ENCODE measurements at regions not wholly inside any gene's neighbourhood (a gene's known extent, or its start where the extent isn't known, plus 50 kb on each side); places are given as distances from the start of the nearest gene placed in this dataset.

- no peaks in the 10 kb centered on the region for H3K27me3 Mint-ChIP-seq
- H3K4me3 Mint-ChIP-seq: no peak overlapping the region
- no peaks in the 10 kb centered on the region for H3K4me1 Mint-ChIP-seq
- H3K9me3 Mint-ChIP-seq: no peaks in the 10 kb centered on the region
- no peak for DNase-seq
- H3K36me3 Mint-ChIP-seq (ENCODE audit: low read depth): no peaks in the 10 kb centered on the region
- intact Hi-C loops (cut with micrococcal nuclease): no loop called here
- no peak overlapping the region for H3K27ac Mint-ChIP-seq
Observed at GRCh38 chr5:6321078-6321477, 57.3 kb downstream of the MED10 start.

GRCh38 chr5:6319116-6319515 is 59.2 kb downstream of the MED10 start:
- Mint-ChIP-seq H3K27me3 (no peaks in the 10 kb centered on the region), H3K4me3 (no peak overlapping the region), H3K36me3 (ENCODE audit: low read depth) (no peaks in the 10 kb centered on the region), H3K9me3 (no peaks in the 10 kb centered on the region), H3K27ac (no peak overlapping the region), H3K4me1 (no peaks in the 10 kb centered on the region)
- no peak for DNase-seq
- intact Hi-C loops (cut with micrococcal nuclease): no loop called here

- Mint-ChIP-seq H3K4me1 (no peaks in the 10 kb centered on the region), H3K27ac (no peak overlapping the region), H3K27me3 (no peaks in the 10 kb centered on the region), H3K36me3 (ENCODE audit: low read depth) (no peaks in the 10 kb centered on the region), H3K4me3 (no peak overlapping the region), H3K9me3 (no peaks in the 10 kb centered on the region)
- intact Hi-C loops (cut with micrococcal nuclease): no loop called here
- DNase-seq: no peak
Observed at GRCh38 chr5:6317116-6317798, 61.1 kb downstream of the MED10 start.

DNA sequence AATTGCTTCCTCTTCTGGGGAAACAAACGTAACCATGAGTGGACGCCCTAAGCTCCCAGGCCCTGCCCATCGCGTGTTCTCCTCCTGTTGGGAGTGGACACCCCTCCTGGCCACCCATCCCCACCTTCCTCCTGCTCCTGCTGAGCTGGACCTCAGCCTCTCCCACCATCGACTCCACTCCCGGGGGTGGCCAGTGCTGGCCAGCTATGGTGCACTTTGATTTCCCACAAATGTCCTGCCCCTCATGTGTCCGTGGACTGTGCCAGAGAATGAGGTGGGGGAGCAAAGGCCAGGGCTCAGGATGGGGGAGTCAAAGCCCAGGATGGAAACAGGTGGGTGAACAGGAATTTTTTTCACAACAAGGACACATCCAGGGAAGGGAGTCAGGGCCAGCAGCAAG is 62.8 kb downstream of the MED10 start:
- no peak overlapping the region for H3K4me3 Mint-ChIP-seq
- DNase-seq: no peak
- no peak overlapping the region for H3K27ac Mint-ChIP-seq
- no peaks in the 10 kb centered on the region for H3K27me3 Mint-ChIP-seq
- no peaks in the 10 kb centered on the region for H3K36me3 Mint-ChIP-seq (ENCODE audit: low read depth)
- H3K4me1 Mint-ChIP-seq: no peaks in the 10 kb centered on the region
- no peaks in the 10 kb centered on the region for H3K9me3 Mint-ChIP-seq
- intact Hi-C loops (cut with micrococcal nuclease): no loop called here

DNA sequence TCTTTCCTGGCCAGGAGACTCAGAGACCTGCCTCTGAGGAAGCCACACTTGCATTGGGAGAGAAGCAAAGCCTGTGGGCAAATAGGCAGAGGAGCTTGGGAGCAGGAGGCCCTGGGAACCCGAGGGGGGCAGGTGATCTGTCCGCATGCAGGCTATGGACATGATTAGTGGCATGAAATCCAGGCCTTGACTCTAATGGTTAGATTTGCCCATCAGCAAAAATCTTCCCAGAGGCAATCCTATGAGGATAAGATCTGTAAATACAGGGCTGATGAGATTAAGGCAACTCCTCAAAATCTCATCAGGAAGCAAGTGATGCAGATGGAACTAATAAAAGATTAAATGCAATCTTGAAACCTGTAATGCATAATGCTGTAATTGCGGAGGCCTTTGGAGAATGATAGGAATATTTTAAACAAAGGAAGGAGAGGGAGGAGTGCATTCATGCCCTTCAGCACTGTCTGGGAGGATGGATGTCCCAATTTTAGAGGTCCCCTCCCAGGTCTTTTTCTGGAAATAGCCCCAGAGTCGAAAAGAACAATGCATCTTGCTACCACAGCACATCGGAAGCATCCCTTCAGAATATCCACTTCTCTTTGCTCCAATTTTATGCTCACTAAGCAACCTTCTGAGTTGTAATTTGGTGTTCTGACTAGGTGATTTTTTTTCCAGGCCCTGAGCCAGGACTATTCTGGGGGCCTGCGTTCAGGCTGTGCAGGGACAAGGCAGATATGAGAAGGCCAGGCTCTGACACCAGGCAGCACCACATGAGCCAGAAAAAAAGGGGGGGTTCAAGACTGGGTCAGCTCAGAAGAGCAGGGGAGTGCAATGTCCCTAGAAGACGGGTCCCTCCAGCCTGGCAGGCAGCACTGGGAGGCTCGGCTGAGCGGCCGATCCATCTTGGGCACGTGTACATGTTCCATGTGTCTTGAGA is 66.5 kb downstream of the MED10 start:
- no peak overlapping the region for H3K4me3 Mint-ChIP-seq
- DNase-seq: no peak
- H3K27me3 Mint-ChIP-seq: no peaks in the 10 kb centered on the region
- H3K4me1 Mint-ChIP-seq: no peaks in the 10 kb centered on the region
- no peaks in the 10 kb centered on the region for H3K9me3 Mint-ChIP-seq
- intact Hi-C loops (cut with micrococcal nuclease): no loop called here
- H3K27ac Mint-ChIP-seq: no peak overlapping the region
- no peaks in the 10 kb centered on the region for H3K36me3 Mint-ChIP-seq (ENCODE audit: low read depth)

DNA sequence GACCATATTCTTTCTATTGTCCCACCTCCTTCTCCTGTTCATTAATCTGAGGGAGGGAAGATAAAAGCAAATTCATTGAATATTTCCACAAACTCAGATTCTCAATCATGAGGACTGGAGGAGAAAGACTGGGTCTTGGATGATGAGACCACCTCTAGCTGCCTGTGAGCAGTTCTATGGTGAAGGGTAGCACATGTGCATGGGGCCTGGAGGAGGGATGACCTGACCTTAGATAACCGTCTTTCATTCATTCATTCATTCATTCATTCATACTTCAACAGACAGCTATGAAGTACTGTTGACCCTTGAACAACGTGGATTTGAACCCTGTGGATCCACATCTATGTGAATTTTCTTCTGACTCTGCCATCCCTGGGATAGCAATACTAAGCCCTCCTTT is 68.4 kb downstream of the MED10 start:
- Mint-ChIP-seq H3K4me1 (no peaks in the 10 kb centered on the region), H3K36me3 (ENCODE audit: low read depth) (no peaks in the 10 kb centered on the region), H3K9me3 (no peaks in the 10 kb centered on the region), H3K4me3 (no peak overlapping the region), H3K27me3 (no peaks in the 10 kb centered on the region), H3K27ac (no peak overlapping the region)
- intact Hi-C loops (cut with micrococcal nuclease): no loop called here
- no peak for DNase-seq

DNA sequence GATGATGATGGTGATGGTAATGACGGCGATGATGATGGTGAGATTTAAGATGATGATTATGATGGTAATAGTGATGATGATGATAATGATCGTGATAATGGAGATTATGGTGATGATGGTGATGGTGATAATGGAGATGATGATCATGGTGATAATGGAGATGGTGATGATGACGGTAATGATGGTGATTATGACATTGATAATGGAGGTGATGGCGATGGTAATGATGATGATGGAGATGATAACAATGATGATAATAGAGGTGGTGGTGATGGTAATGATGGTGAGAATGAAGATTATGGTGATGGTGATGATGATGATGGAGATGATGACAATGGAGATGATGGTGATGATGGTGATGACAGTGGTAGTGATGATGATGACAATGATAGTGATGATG is 69.7 kb downstream of the MED10 start:
- no peak overlapping the region for H3K4me3 Mint-ChIP-seq
- H3K36me3 Mint-ChIP-seq (ENCODE audit: low read depth): no peaks in the 10 kb centered on the region
- H3K27ac Mint-ChIP-seq: no peak overlapping the region
- intact Hi-C loops (cut with micrococcal nuclease): no loop called here
- H3K4me1 Mint-ChIP-seq: no peaks in the 10 kb centered on the region
- no peaks in the 10 kb centered on the region for H3K27me3 Mint-ChIP-seq
- H3K9me3 Mint-ChIP-seq: no peaks in the 10 kb centered on the region
- DNase-seq: no peak

GRCh38 chr5:6307304-6307703 is 71.0 kb downstream of the MED10 start:
- H3K36me3 Mint-ChIP-seq (ENCODE audit: low read depth): no peaks in the 10 kb centered on the region
- no peak for DNase-seq
- no peaks in the 10 kb centered on the region for H3K27me3 Mint-ChIP-seq
- no peak overlapping the region for H3K27ac Mint-ChIP-seq
- no peak overlapping the region for H3K4me3 Mint-ChIP-seq
- H3K9me3 Mint-ChIP-seq: no peaks in the 10 kb centered on the region
- intact Hi-C loops (cut with micrococcal nuclease): no loop called here
- H3K4me1 Mint-ChIP-seq: no peaks in the 10 kb centered on the region

GRCh38 chr5:6305853-6306252 is 72.5 kb downstream of the MED10 start:
- intact Hi-C loops (cut with micrococcal nuclease): no loop called here

GRCh38 chr5:6302684-6303083 is 75.7 kb downstream of the MED10 start:
- intact Hi-C loops (cut with micrococcal nuclease): no loop called here
- H3K27ac Mint-ChIP-seq: no peak overlapping the region
- no peaks in the 10 kb centered on the region for H3K36me3 Mint-ChIP-seq (ENCODE audit: low read depth)
- no peaks in the 10 kb centered on the region for H3K4me1 Mint-ChIP-seq
- H3K27me3 Mint-ChIP-seq: no peaks in the 10 kb centered on the region
- H3K4me3 Mint-ChIP-seq: no peak overlapping the region
- no peak for DNase-seq
- H3K9me3 Mint-ChIP-seq: no peaks in the 10 kb centered on the region

More at GRCh38 chr5:6305853-6306252, 72.5 kb downstream of the MED10 start:
- no peaks in the 10 kb centered on the region for H3K27me3 Mint-ChIP-seq
- DNase-seq: no peak
- H3K36me3 Mint-ChIP-seq (ENCODE audit: low read depth): no peaks in the 10 kb centered on the region
- H3K4me1 Mint-ChIP-seq: no peaks in the 10 kb centered on the region
- H3K9me3 Mint-ChIP-seq: no peaks in the 10 kb centered on the region
- no peak overlapping the region for H3K27ac Mint-ChIP-seq
- no peak overlapping the region for H3K4me3 Mint-ChIP-seq

DNA sequence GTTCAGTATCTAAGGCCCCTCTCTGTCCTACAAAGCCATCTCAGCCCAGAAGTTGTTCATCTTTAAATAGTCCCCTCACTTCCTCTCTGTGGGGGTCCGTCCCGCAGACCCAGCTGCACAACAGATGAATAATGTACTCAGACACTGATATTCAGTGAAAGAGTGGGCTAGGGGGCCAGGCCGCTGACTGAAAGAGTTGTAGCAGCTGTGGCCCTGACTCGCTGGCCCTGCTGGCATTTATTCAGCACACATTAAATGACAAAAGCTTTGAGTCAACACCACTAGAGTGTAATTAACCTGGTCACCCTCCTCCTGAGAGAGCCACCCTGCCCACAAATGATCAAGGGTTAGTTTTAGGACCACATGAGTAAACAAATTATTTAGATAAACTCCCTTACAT is 76.3 kb downstream of the MED10 start:
- no peak overlapping the region for H3K27ac Mint-ChIP-seq
- H3K4me1 Mint-ChIP-seq: no peaks in the 10 kb centered on the region
- intact Hi-C loops (cut with micrococcal nuclease): no loop called here
- no peaks in the 10 kb centered on the region for H3K27me3 Mint-ChIP-seq
- H3K4me3 Mint-ChIP-seq: no peak overlapping the region
- no peak for DNase-seq
- H3K9me3 Mint-ChIP-seq: no peaks in the 10 kb centered on the region
- H3K36me3 Mint-ChIP-seq (ENCODE audit: low read depth): no peaks in the 10 kb centered on the region

- Mint-ChIP-seq H3K4me1 (no peaks in the 10 kb centered on the region), H3K4me3 (no peak overlapping the region), H3K9me3 (no peaks in the 10 kb centered on the region), H3K27ac (no peak overlapping the region), H3K36me3 (ENCODE audit: low read depth) (no peaks in the 10 kb centered on the region), H3K27me3 (peaks cover 16% of the 10 kb centered on the region)
- intact Hi-C loops (cut with micrococcal nuclease): no loop called here
- no peak for DNase-seq
Observed at GRCh38 chr5:6296524-6296923, 81.8 kb downstream of the MED10 start.

DNA sequence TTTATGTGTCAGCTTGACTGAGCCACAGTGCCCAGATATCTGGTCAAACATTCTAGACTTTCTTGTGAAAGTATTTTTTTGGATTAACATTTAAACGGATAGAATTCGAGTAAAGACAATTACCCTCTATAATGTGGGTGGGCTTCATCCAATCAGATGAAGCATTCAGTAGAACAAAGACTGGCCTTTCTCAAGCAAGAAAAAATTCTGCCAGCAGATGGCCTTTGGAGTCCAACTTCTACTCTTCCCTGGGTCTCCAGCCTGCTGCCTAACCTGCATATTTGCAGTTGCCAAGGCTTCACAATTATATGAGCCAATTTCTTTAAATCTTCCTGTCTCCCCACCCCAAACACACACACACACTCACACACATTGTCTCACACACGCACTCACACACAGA is 86.4 kb downstream of the MED10 start:
- H3K9me3 Mint-ChIP-seq: no peaks in the 10 kb centered on the region
- no peaks in the 10 kb centered on the region for H3K4me1 Mint-ChIP-seq
- no peak overlapping the region for H3K27ac Mint-ChIP-seq
- no peaks in the 10 kb centered on the region for H3K36me3 Mint-ChIP-seq (ENCODE audit: low read depth)
- no peak overlapping the region for H3K4me3 Mint-ChIP-seq
- intact Hi-C loops (cut with micrococcal nuclease): loop anchor here (5.0 kb wide), 1 partner anchor 285 kb away; no protein-coding TSS in a partner anchor
- H3K27me3 Mint-ChIP-seq: peaks cover 22% of the 10 kb centered on the region
- DNase-seq: peak; percentile 67

GRCh38 chr5:6289239-6289638 is 89.1 kb downstream of the MED10 start:
- intact Hi-C loops (cut with micrococcal nuclease): no loop called here
- no peaks in the 10 kb centered on the region for H3K36me3 Mint-ChIP-seq (ENCODE audit: low read depth)
- no peaks in the 10 kb centered on the region for H3K9me3 Mint-ChIP-seq
- H3K4me3 Mint-ChIP-seq: no peak overlapping the region
- no peak overlapping the region for H3K27ac Mint-ChIP-seq
- H3K4me1 Mint-ChIP-seq: no peaks in the 10 kb centered on the region
- DNase-seq: no peak
- H3K27me3 Mint-ChIP-seq: peaks cover 21% of the 10 kb centered on the region
